Stimulated activated naive CD4-positive, alpha-beta T cell (primary cell): ENCODE measurements at regions not wholly inside any gene's neighbourhood (a gene's known extent, or its start where the extent isn't known, plus 50 kb on each side); places are given as distances from the start of the nearest gene placed in this dataset.

Source experiments
- DNase-seq, 6 experiments: peaks; one replicate each; lab custom pipeline; 2025; lab: John Stamatoyannopoulos, UW

GRCh38 chr3:110234831-110235230 is 836.8 kb upstream of the NECTIN3 start:
- DNase-seq: no peak

GRCh38 chr3:110236976-110237610 is 834.5 kb upstream of the NECTIN3 start:
- no peak for DNase-seq

- DNase-seq: no peak
Measured at GRCh38 chr3:110243081-110243480, 828.5 kb upstream of the NECTIN3 start.

DNA sequence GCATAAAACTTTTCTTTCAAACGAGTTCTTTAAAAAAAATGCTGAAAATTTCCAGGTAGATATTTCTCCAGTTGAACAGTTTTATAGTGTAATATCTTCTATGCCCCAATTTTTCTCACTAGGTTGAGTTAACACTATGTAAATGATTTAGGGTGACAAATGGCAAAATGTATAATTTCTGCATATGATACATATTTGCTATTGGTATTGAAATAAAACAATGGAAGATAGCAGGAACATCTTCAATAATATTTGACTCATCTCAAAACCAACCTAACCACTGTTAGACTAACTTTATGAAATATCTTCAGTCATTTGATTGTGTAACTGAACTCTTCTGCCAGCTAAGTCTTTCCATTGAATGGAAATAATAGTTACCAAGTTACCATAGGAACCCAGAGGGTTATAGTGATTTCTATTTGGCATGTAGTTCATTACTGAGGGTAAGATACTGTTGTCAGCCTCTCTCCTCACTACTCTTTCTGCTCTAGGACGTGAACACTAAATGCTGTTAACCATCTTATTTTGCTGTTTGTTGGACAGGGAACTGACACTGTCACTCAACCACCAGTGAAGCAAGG is 824.7 kb upstream of the NECTIN3 start:
- no peak for DNase-seq

- no peak for DNase-seq
Measured at GRCh38 chr3:110248666-110249065, 823.0 kb upstream of the NECTIN3 start.

DNA sequence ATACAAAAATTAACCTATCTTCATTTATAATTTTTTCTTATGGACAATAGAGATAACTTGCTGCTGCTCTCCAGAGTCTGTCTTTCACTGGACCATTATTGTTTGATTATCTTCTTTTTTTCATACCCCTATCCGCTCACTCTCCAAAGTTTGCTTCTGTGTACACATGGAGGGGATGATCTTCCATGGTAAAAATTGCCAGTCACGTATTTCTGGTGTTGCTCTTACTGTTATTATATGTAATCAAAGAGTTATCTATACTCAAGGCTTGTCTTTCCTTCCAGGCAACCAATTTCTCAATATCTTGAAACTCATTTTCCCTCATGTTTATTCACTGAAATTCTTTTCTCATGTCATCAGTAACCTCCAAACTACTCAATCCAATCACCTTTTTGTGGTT is 817.8 kb upstream of the NECTIN3 start:
- DNase-seq: no peak

- no peak for DNase-seq
Measured at GRCh38 chr3:110254591-110254990, 817.0 kb upstream of the NECTIN3 start.

DNA sequence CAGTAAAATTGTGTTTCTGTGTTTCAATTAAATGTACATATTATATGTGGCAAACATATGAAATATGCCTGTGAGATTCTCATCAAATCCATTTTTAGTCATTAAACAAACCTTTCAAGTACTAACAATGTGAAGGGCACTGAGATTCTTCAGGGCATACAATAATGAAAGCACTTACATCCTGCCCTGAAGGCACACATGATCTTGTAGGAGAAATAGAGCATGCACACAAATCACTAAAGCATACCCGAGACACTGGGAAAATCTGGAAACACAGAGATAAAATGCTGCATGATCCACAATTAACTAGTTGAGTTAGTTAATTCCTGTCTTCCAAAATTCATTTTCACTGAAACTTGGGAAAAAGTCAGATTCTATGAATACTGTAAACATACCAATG is 810.5 kb upstream of the NECTIN3 start:
- no peak for DNase-seq

DNA sequence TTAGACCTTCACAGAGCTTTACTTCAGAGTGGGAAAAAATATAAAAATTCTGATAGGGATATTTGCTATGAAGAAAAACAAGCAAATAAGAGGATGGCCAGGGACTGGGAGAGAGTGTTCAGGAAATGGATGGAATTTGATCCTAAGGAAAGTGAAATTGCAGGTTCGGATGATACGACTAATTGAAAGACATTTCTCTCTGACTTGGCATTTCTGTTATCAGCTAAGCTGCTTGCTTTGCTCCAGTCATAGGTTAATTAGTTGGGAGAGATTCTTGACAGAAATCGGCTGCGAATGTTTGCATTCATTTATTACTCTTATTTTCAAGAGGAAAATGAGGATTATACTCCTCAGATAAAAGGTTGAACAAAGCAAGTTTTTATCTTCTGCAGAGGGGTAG is 808.7 kb upstream of the NECTIN3 start:
- no peak for DNase-seq

GRCh38 chr3:110265302-110265701 is 806.3 kb upstream of the NECTIN3 start:
- DNase-seq: no peak

GRCh38 chr3:110267304-110267845 is 804.2 kb upstream of the NECTIN3 start:
- no peak for DNase-seq

GRCh38 chr3:110272525-110272924 is 799.1 kb upstream of the NECTIN3 start:
- DNase-seq: no peak

- no peak for DNase-seq
Measured at GRCh38 chr3:110291886-110292501, 779.6 kb upstream of the NECTIN3 start.

GRCh38 chr3:110293660-110294059 is 778.0 kb upstream of the NECTIN3 start:
- no peak for DNase-seq

DNA sequence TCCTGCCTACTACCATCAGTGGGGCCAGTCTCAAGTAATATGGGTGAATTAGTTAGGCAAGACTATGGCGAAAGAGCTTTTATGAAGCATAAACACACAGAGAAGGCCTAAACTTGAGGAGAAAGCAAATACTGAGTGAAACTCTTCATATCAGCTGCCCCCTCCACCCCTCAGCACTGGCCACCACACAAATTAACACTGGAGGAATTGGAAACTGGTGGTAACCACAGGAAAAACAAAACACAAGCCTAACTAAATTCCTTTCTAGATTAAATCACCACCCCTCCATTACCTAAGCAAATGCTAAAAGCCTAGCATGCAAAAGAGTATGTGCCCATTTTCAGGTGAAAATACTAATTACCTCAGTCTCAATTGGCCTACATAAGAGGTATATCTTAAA is 774.7 kb upstream of the NECTIN3 start:
- DNase-seq: no peak

- DNase-seq: no peak
Measured at GRCh38 chr3:110301781-110302180, 769.8 kb upstream of the NECTIN3 start.

- no peak for DNase-seq
Measured at GRCh38 chr3:110307065-110307809, 764.4 kb upstream of the NECTIN3 start.

- DNase-seq: no peak
Measured at GRCh38 chr3:110311541-110311940, 760.1 kb upstream of the NECTIN3 start.

DNA sequence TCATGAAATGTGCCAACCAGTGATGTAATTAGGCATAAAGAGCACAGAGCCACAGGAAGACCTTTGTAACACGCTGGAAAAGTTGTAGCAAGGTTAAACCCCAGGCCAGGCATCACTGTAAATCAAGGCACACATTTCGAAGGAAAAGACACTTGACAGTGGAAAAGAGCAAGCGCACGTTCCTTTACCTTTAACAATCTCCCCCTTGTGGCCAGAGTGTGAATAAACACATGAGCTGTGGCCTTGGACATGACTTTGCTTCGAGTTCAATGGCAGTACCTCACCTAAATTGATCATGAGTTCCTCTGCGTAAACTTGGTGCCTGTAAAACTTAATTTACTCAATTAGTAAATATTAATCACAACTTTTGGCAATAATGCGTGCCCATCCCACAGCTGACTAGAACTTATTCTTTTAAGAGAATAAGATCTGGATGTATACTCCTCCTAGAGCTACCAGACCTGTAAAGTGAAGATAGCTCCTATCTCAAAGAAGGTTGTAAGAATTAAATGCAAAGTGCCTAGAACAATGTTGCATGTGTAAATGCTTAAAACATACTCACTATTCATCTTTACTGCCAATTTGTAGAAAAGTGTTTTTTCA is 757.0 kb upstream of the NECTIN3 start:
- peak; percentile 7 to 62 (median 28) for DNase-seq

DNA sequence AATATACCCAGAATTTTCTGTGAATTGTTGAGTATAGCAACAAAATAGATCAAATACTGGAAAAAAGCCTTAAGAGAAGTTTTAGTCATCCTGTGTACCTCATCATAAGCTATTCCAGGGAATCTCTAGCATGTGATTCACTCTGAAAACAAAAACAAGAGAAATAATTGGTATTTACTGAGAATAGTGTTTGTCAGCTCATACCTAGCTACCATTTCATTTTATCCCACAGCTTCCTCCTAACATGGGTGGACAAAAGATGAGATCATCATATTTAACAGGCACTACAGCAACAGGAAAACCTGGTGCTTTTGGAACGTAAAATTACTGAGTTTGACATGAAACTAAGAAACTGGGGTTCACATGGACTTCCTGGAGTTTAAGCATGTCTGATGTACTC is 753.5 kb upstream of the NECTIN3 start:
- no peak for DNase-seq

GRCh38 chr3:110323349-110323748 is 748.3 kb upstream of the NECTIN3 start:
- DNase-seq: no peak

GRCh38 chr3:110324171-110324705 is 747.4 kb upstream of the NECTIN3 start:
- no peak for DNase-seq
